ENCODE measurements at regions not wholly inside any gene's neighbourhood (a gene's known extent, or its start where the extent isn't known, plus 50 kb on each side); places are given as distances from the start of the nearest gene placed in this dataset.
"Not testable (repeated sequence)": the region's sequence is repeated elsewhere in the genome, so short reads cannot be mapped to it uniquely, and the experiment has no call there.

GRCh38 chr11:86749821-86750401 lies 50.4 kb upstream of the PRSS23 start:
- peak; percentile 77 for DNase-seq

DNA sequence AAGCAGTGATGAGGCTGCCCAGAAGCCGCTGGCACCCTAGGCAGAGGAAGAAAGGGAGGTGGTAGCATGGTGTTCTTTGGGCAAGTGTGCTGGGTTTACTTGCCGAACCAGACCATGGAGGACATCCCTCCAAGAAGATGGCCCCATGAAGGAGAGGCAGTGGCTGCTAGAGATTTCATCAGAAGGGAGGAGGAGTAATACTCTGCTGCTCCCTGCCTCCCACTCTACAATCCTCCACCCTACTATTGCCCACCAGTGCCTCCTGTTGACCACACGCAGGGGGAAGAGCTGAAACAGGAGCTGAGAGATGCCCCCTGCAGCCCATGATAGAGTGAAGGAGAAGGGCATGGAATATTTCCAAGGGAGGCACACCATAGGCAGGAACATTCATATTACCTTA lies 51.0 kb upstream of the PRSS23 start:
- DNase-seq = no peak

- DNase-seq = no peak
Measured at GRCh38 chr11:86748296-86748695, 52.0 kb upstream of the PRSS23 start.

- DNase-seq = no peak
Measured at GRCh38 chr11:86747801-86748200, 52.5 kb upstream of the PRSS23 start.

DNA sequence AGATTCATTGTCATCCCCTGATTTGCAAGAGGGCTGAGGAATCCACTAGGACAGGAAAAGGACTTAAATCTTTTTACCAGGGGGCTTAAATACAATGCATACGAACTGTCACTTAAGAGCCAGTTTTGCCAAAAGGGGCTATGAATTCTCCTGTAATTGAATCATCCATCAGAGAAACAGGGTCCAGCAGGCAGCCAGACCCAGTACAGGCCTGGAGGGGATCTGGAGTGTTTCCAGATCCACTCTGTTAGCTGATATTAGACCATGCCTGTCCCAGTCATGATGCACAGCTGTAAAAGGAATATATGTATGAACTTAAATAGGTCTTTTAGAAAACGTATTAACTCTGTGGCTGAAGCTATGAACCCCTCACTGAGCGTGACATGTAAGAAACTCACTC lies 53.8 kb upstream of the PRSS23 start:
- DNase-seq = peak; percentile 84

DNA sequence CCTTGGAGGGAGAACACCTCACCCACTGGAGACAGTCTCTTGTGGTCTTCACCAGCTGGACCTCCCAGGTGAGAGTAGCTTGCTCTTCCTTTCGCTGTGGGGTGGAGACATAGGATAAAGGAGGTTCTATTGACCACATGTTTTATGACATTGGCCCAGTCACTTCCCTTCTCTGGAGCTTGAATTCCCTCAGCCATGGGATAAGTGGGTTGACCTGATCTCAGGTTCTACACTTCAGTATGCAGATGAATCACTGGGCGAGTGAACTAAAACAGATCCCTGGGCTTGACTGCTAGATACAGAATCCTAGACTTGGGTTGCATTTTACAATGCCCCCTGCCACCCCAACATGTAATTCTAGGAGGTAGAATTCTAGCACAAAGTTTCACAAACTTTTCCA lies 54.8 kb upstream of the PRSS23 start:
- DNase-seq = peak; percentile 85

DNA sequence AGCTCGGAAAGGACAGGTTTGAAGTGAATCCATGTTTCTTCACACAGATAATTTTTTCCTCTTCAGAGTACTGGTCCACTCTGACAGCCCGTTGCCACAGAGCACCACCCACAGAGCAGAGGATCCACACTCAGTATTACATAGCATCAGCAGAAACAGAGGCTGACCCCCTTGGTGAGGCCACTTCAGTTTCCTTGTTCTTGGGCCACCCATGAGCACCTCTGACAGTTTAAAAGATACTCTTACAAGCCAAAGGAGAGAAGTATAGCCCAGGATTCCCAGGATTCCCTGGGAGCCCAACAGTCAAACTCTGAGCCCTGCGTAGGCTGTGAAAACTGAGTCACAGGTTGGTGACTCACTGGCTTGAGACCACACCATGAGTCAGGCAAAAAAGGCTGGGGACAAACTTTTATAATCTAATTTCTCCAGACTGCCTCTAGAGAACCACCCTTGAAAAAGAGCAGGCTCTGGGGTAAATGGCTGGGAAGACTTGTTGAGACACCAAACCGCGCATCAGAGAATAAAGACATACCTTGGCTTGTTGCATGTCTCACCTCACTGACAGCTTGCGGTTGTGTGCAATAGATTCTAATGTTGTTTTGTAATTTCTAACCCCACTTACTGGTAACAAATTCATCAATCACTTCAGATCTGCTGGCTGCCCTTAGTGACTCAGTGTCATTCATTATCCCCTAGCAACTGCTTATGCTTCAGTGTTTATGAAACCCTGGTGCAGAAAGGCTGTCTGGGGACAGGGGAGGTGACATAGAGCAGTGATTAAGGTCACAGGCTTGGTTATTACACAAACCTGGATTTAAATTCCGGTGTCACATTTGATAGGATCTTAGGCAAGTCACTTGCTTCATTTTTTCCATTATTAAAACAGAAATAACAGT lies 56.9 kb upstream of the PRSS23 start:
- peak; percentile 91 for DNase-seq

DNA sequence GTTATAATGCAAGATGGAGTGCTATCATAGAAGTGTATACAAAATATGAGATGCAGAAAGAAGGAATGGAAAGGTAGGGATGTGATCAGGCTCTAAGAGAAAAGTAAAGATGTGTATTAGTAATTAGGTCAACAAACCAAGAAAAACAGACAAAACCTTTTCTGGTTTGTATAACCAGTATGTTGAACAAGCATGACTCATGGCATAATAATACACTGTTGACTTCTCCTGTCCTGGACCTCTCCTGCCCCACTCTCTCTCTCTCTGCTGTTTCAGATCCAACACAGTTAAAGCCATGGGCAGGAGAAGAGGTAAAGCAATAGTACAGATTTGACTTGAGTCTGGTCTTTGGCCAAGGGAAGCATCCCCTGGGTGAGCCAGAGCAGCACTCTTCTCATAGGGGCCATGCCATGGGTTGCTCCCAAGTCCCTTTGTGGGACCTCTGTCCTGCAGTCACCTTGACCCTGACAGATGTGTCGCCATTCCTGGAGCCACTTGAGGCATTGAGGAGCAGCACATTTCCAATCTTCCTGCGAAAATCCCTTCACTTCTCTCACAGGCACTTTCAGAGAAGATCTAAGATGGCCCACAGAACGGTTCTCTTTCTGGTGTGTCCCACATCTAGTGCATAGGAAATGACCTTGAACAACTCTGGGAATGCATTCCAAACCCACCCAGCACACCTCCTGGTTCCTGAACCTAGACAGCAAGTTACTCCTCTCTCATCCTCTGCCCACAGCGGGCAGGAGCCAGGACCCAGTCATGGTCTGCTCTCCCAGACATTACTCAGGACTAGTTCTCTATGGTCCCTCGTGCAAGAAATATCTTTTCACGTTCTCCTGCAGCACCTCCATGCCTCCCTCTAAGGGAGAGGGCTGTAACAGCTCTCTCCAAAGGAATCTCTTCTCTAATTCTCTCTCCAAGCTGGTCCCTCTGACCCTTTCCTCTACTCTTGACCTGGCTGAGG lies 58.2 kb upstream of the PRSS23 start:
- DNase-seq = no peak

DNA sequence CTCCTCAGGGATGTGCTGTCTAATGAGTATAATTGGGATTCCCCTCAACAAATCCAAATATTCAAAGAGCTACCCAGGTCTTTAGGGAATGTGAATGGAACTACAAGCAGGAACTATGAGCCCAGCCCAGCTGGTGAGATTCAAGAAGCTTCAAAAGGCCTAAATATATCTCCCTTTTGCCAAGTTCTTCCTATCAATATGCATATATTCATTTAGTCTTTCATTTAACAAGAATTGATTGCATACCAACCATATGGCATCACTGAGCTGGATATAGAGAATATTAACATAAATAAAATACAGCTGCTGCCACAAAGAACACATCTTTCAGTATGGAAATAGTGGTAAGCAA lies 58.9 kb upstream of the PRSS23 start:
- DNase-seq = no peak

DNA sequence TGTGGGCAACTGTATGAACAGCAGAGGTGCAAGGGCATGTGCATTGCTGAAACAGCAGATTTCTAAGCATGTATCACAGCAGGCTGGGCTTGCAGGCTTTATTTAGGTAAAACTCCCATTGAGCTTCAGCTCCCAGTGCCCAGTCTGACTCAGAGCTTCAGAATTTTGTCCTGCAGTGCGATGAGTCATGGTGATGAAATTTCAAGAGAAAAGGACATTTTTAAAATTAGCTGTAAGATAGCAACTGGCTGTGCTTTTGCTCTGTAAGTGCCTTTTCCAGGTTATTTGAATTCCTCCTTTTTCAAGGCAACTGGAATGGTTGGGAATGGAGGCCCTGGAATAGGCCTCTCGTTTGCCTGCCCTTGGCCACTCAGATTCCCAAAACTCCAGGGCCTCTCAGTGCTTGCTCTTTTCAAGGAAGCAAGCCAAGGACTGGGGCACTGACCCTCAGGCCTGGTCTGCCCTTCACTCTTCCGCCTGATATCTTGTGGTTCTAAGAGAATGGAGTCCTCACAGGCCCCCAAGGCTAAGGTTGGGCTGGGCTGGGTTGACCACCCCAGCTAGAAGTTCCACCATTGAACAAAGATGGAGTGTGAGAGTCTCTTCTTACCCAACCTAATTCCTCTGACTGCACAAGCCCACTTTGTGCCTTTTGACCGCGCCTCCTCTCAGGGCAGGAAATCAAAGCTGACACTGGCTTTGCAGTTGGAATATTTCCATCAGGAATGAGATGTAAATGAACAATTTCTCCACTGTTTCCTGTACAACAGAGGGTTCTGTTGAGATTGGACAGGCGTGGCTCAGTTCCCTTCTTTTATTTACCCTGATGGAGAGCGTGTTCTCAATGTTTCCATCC lies 59.5 kb upstream of the PRSS23 start:
- peak; percentile 96 for DNase-seq

- DNase-seq = no peak
Measured at GRCh38 chr11:86738568-86738967, 61.8 kb upstream of the PRSS23 start.

DNA sequence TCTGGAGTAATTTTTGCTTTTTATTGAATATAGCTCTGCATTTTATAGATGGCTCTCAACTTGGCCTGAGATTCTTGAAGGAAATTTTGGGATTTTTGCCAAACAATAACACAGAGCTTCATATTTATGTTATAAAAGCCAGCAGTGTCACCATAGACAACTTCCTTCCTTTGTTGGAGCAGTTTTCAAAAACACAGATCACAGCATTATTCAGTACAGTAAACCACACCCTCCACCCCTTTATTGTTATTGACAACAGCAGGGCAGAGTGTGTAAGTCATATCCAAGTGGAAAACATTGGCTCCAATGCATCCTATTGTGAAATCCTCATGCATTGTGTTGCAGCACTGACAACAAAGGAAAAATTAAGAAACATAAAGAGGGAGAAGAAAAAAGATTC lies 62.6 kb upstream of the PRSS23 start:
- DNase-seq = no peak

DNA sequence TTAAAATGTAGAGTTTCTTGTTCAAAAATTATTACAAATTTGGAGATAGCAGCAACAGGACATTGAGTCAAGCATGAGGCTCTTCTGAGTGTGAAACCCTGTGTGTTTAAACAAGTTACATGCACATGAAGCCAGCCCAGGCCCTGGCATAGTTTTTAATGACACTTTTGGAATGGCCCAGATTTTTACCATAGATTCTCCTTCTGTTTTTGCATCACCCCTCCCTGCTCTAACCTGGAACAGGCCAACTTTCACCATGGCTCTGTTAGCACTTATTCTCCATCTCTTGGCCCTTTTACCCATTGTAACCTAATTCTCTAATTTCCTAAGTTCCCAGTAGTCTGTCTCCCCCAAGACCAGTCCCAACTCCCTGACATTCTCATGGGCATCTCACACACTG lies 63.1 kb upstream of the PRSS23 start:
- DNase-seq = no peak

GRCh38 chr11:86736291-86737143 lies 63.8 kb upstream of the PRSS23 start:
- DNase-seq = no peak

DNA sequence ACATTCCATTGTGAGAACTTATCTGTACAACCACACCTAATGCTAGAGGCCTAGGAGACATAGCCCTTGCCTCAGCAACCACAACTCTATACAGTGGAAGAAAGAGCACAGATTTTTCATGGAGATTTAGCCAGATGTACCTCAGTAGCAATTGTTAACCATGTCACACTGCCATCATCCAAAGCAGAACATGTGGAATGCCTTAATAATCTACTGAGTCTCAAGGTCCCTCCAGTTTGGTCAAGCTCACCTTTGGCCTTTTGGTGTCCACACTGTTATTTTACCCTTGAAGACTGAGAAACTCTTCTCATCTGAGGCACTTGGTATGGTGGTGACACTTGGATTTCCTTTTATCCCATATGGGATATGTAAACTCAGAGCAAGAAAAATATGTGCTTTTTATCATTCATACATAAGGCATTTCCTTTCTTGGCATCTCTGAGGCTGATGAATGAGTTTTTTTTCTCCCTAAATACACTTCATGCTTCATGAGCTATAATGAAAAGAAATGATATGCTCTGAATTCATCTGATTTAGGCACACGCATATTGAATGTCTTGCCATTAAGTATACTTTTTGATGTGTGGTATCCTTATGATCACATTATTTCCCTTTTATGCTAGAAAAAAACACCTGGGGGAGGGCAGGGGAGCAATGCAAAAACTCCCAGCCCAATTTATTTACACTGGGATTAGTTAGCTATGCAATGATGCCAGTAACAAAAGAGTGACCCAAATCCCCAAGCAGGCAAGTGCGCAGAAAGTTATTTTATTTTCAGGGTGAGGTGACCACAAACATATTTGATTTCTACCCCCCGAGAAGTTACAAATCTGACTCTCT lies 63.3 kb upstream of the ME3 start:
- no peak for DNase-seq

GRCh38 chr11:86732739-86733138 lies 60.3 kb upstream of the ME3 start:
- not testable (repeated sequence) for DNase-seq

DNA sequence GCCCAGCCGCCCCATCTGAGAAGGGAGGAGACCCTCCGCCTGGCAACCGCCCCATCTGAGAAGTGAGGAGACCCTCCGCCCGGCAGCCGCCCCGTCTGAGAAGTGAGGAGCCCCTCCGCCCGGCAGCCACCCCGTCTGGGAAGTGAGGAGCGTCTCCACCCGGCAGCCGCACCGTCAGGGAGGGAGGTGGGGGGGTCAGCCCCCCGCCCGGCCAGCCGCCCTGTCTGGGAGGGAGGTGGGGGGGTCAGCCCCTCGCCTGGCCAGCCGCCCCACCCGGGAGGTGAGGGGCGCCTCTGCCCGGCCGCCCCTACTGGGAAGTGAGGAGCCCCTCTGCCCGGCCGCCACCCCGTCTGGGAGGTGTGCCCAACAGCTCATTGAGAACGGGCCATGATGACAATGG lies 59.9 kb upstream of the ME3 start:
- DNase-seq = not testable (repeated sequence)

DNA sequence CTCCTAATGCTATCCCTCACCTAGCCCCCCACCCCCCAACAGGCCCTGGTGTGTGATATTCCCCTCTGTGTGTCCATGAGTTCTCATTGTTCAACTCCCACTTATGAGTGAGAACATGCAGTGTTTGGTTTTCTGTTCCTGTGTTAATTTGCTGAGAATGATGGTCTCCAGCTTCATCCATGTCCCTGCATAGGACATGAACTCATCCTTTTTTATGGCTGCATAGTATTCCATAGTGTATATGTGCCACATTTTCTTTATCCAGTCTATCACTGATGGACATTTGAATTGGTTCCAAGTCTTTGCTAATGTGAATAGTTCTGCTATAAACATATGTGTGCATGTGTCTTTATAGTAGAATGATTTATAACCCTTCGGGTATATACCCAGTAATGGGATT lies 57.2 kb upstream of the ME3 start:
- DNase-seq = not testable (repeated sequence)

DNA sequence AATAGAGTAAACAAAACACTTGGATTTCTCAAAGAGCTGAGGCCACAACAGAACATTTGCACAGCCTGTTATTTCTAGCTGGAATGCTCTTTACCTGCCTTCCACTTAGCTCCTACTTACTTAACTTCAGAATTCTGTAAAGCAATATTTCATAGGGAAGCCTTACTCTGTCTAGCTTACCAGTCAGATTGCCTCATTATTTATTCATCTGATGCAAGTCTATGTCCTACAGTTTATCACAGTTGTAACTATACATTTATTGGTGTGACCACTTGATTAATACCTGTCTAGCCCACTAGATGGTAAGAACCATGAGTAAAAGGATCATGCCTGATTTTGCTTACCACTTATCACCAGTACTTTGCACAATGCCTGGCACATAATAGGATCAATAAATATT lies 56.1 kb upstream of the ME3 start:
- no peak for DNase-seq

- no peak for DNase-seq
Measured at GRCh38 chr11:86726770-86727504, 54.5 kb upstream of the ME3 start.
